CD4-positive, CD25-positive, alpha-beta regulatory T cell (primary cell): ENCODE measurements at regions not wholly inside any gene's neighbourhood (a gene's known extent, or its start where the extent isn't known, plus 50 kb on each side); places are given as distances from the start of the nearest gene placed in this dataset.
"Not testable (repeated sequence)": the region's sequence is repeated elsewhere in the genome, so short reads cannot be mapped to it uniquely, and the experiment has no call there.

Experiments
- ATAC-seq, 2 donors: fragments of 150-1000 bp; cut with Tn5 transposase; one replicate each; pipeline ENCODE4 v1.10.0; 2021; ENCODE audit warnings: low read depth in 2 of 2, moderate number of reproducible peaks in 2 of 2, moderate library complexity in 1 of 2
- DNase-seq, 3 donors: peaks; one replicate each; pipeline versions ENCODE4 v3.0.0 to v3.0.0-alpha.2; 2012 to 2022; ENCODE audit warnings: mixed read lengths in 1 of 3
- H3K27ac ChIP-seq: one replicate; pipeline ENCODE4 v1.7.0; 2013; ENCODE audit warnings: mild to moderate bottlenecking, low read length; ENCODE audit not compliant: insufficient read depth, poor library complexity, severe bottlenecking
- H3K27me3 ChIP-seq: one replicate; pipeline ENCODE4 v1.7.0; 2013; ENCODE audit warnings: low read length; ENCODE audit not compliant: control insufficient read depth, insufficient read depth
- H3K36me3 ChIP-seq: one replicate; pipeline ENCODE4 v1.7.0; 2013; ENCODE audit warnings: mild to moderate bottlenecking, low read length, moderate library complexity; ENCODE audit not compliant: control insufficient read depth, insufficient read depth
- H3K4me1 ChIP-seq: 2 replicates; pipeline ENCODE4 v1.7.0; 2013; ENCODE audit warnings: mild to moderate bottlenecking, low read length; ENCODE audit not compliant: insufficient read depth, control insufficient read depth, poor library complexity, severe bottlenecking
- H3K4me3 ChIP-seq: one replicate; pipeline ENCODE4 v1.7.0; 2013; ENCODE audit warnings: low read depth, mild to moderate bottlenecking, low read length, moderate library complexity
- H3K9me3 ChIP-seq, 2 experiments: 1 replicate in 1 of 2; 2 replicates in 1 of 2; pipeline ENCODE4 v1.7.0; 2013; ENCODE audit warnings: low read length in 2 of 2, mild to moderate bottlenecking in 1 of 2, moderate library complexity in 1 of 2; ENCODE audit not compliant: control insufficient read depth in 2 of 2
- H3K27ac Mint-ChIP-seq, 3 donors: one replicate each; pipeline ENCODE4 v1.8.0; 2020 to 2022; ENCODE audit warnings: mild to moderate bottlenecking in 3 of 3, mixed read lengths in 3 of 3, moderate library complexity in 2 of 3
- H3K27me3 Mint-ChIP-seq: one replicate; pipeline ENCODE4 v1.8.0; 2022; ENCODE audit warnings: mild to moderate bottlenecking, mixed read lengths
- H3K36me3 Mint-ChIP-seq: one replicate; pipeline ENCODE4 v1.8.0; 2020; ENCODE audit warnings: mixed read lengths
- H3K4me1 Mint-ChIP-seq, 4 donors: one replicate each; pipeline ENCODE4 v1.8.0; 2020 to 2022; ENCODE audit warnings: mixed read lengths in 4 of 4, mild to moderate bottlenecking in 1 of 4
- H3K4me3 Mint-ChIP-seq, 4 donors: one replicate each; pipeline ENCODE4 v1.8.0; 2020 to 2022; ENCODE audit warnings: mild to moderate bottlenecking in 4 of 4, mixed read lengths in 4 of 4, moderate library complexity in 3 of 4
- H3K9me3 Mint-ChIP-seq, 7 donors: one replicate each; pipeline ENCODE4 v1.8.0; 2020 to 2022; ENCODE audit warnings: mixed read lengths in 7 of 7, mild to moderate bottlenecking in 3 of 7, moderate library complexity in 2 of 7

- no peak overlapping the region for H3K4me3 ChIP-seq
- ATAC-seq (no peak), DNase-seq (no peak)
- H3K36me3 ChIP-seq: no peaks in the 10 kb centered on the region
- Mint-ChIP-seq H3K4me3 (no peak overlapping the region), H3K27me3 (no peaks in the 10 kb centered on the region), H3K9me3 (peaks cover 0 to 12% (median 5%) of the 10 kb centered on the region in 7 donors), H3K4me1 (peaks cover 0 to 4% (median 0%) of the 10 kb centered on the region in 4 donors), H3K36me3 (no peaks in the 10 kb centered on the region), H3K27ac (no peak overlapping the region)
- no peaks in the 10 kb centered on the region for H3K9me3 ChIP-seq
- no peaks in the 10 kb centered on the region for H3K27me3 ChIP-seq
- H3K4me1 ChIP-seq: no peaks in the 10 kb centered on the region
- H3K27ac ChIP-seq: no peak overlapping the region
These were observed 923.2 kb downstream of the LTN1 start for GRCh38 chr21:28069450-28069923.

GRCh38 chr21:28068455-28069358 is 924.0 kb downstream of the LTN1 start:
- Histone ChIP-seq H3K4me3 (no peak overlapping the region), H3K9me3 (no peaks in the 10 kb centered on the region), H3K27me3 (no peaks in the 10 kb centered on the region), H3K4me1 (no peaks in the 10 kb centered on the region), H3K27ac (no peak overlapping the region), H3K36me3 (no peaks in the 10 kb centered on the region)
- ATAC-seq (no peak), DNase-seq (no peak)
- no peak overlapping the region for H3K4me3 Mint-ChIP-seq
- peaks cover 0 to 4% (median 0%) of the 10 kb centered on the region in 4 donors for H3K4me1 Mint-ChIP-seq
- no peak overlapping the region for H3K27ac Mint-ChIP-seq
- H3K27me3 Mint-ChIP-seq: no peaks in the 10 kb centered on the region
- H3K9me3 Mint-ChIP-seq: peaks cover 0 to 12% (median 5%) of the 10 kb centered on the region in 7 donors
- no peaks in the 10 kb centered on the region for H3K36me3 Mint-ChIP-seq

- H3K4me1 Mint-ChIP-seq: peaks cover 0 to 4% (median 0%) of the 10 kb centered on the region in 4 donors
- H3K4me3 Mint-ChIP-seq: no peak overlapping the region
- no peak overlapping the region for H3K27ac Mint-ChIP-seq
- peaks cover 0 to 4% (median 0%) of the 10 kb centered on the region in 7 donors for H3K9me3 Mint-ChIP-seq
- Histone ChIP-seq H3K4me1 (no peaks in the 10 kb centered on the region), H3K9me3 (no peaks in the 10 kb centered on the region), H3K27ac (no peak overlapping the region), H3K36me3 (no peaks in the 10 kb centered on the region), H3K4me3 (no peak overlapping the region), H3K27me3 (no peaks in the 10 kb centered on the region)
- H3K36me3 Mint-ChIP-seq: no peaks in the 10 kb centered on the region
- DNase-seq (no peak), ATAC-seq (no peak)
- H3K27me3 Mint-ChIP-seq: no peaks in the 10 kb centered on the region
These were observed 925.9 kb downstream of the LTN1 start for GRCh38 chr21:28066596-28067387.

- peak in 1 of 3 donors; percentile 2 for DNase-seq
- H3K9me3 ChIP-seq: no peaks in the 10 kb centered on the region
- H3K4me1 ChIP-seq: no peaks in the 10 kb centered on the region
- no peaks in the 10 kb centered on the region for H3K27me3 Mint-ChIP-seq
- H3K9me3 Mint-ChIP-seq: peaks cover 0 to 1% (median 0%) of the 10 kb centered on the region in 7 donors
- H3K4me3 ChIP-seq: no peak overlapping the region
- no peak for ATAC-seq
- no peak overlapping the region for H3K27ac ChIP-seq
- H3K4me3 Mint-ChIP-seq: no peak overlapping the region
- H3K27me3 ChIP-seq: no peaks in the 10 kb centered on the region
- H3K36me3 Mint-ChIP-seq: no peaks in the 10 kb centered on the region
- H3K27ac Mint-ChIP-seq: no peak overlapping the region
- H3K4me1 Mint-ChIP-seq: peaks cover 0 to 4% (median 0%) of the 10 kb centered on the region in 4 donors
- H3K36me3 ChIP-seq: no peaks in the 10 kb centered on the region
These were observed 926.6 kb downstream of the LTN1 start for GRCh38 chr21:28066076-28066475.

GRCh38 chr21:28063241-28064216 is 929.1 kb downstream of the LTN1 start:
- H3K4me3 ChIP-seq: no peak overlapping the region
- Mint-ChIP-seq H3K36me3 (no peaks in the 10 kb centered on the region), H3K4me3 (no peak overlapping the region), H3K4me1 (peaks cover 0 to 4% (median 0%) of the 10 kb centered on the region in 4 donors), H3K9me3 (peaks cover 0 to 1% (median 0%) of the 10 kb centered on the region in 7 donors), H3K27me3 (no peaks in the 10 kb centered on the region), H3K27ac (no peak overlapping the region)
- no peaks in the 10 kb centered on the region for H3K9me3 ChIP-seq
- no peak for ATAC-seq
- H3K4me1 ChIP-seq: no peaks in the 10 kb centered on the region
- H3K27ac ChIP-seq: no peak overlapping the region
- no peak for DNase-seq
- H3K27me3 ChIP-seq: no peaks in the 10 kb centered on the region
- H3K36me3 ChIP-seq: no peaks in the 10 kb centered on the region

- not testable (repeated sequence) for H3K9me3 Mint-ChIP-seq, H3K4me3 ChIP-seq, H3K36me3 Mint-ChIP-seq
These were observed 939.7 kb downstream of the LTN1 start for GRCh38 chr21:28052956-28053355.

GRCh38 chr21:28051649-28052048 is 941.0 kb downstream of the LTN1 start:
- H3K27me3 Mint-ChIP-seq, H3K27ac Mint-ChIP-seq, H3K36me3 Mint-ChIP-seq, ATAC-seq, H3K27ac ChIP-seq, H3K9me3 Mint-ChIP-seq, H3K27me3 ChIP-seq, H3K4me3 Mint-ChIP-seq, H3K4me3 ChIP-seq, H3K36me3 ChIP-seq, DNase-seq, H3K4me1 ChIP-seq, H3K4me1 Mint-ChIP-seq, H3K9me3 ChIP-seq: not testable (repeated sequence)

More at GRCh38 chr21:28052956-28053355, 939.7 kb downstream of the LTN1 start:
- not testable (repeated sequence) for H3K4me3 Mint-ChIP-seq, H3K27me3 ChIP-seq, H3K27ac ChIP-seq, H3K4me1 Mint-ChIP-seq, H3K27ac Mint-ChIP-seq, H3K4me1 ChIP-seq, ATAC-seq, H3K36me3 ChIP-seq, H3K27me3 Mint-ChIP-seq, DNase-seq, H3K9me3 ChIP-seq
